ENCODE measurements at regions not wholly inside any gene's neighbourhood (a gene's known extent, or its start where the extent isn't known, plus 50 kb on each side); places are given as distances from the start of the nearest gene placed in this dataset.

DNA sequence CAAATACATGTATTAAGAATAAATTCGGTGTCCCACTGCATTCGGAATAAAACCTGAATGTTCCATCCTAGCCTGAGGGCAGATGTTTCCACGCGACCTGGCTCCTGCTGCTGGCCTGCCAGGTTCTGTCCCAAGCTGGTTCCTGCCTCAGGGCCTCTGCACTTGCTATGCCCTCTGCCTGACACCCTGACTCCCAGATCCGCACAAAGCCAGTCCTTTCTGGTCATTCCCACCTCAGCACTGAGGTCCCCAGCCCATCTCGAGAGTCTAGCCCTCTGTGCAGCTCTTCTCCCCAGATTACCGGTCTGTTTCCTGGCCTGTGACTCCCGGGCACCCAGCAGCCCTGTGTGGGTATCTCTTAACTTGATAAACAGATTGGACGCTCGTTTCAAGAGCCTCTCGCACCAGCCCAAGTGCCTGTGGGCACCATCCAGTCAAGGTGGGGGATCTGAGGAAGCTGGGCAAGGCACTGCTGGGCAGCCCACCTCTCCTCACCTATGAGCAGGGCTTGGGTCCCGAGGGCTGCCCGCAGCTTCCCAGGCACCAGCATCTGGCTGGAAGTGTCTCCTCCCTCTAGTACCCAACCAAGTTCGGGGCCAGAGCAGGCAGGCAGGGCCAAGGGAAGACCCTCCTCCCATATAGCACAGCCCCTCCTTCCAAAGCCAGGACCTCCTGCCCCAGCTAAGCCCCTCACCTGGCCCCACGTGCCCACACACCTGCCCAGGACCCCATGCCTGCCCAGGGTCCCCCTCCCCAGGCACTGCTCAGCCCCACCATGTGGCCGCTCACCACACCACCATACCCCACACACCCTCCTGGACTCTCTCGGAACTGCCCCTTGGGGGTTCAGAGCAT, 132.2 kb downstream of the NCOR2 start:
- Mint-ChIP-seq H3K27ac (ENCODE audit: unreplicated experiment) (no peak overlapping the region), H3K9me3 (no peaks in the 10 kb centered on the region), H3K4me3 (peak overlapping the region; percentile 72), H3K36me3 (ENCODE audit: low read depth) (peaks cover 17% of the 10 kb centered on the region), H3K27me3 (ENCODE audit: low read depth) (peaks cover 14% of the 10 kb centered on the region), H3K4me1 (peaks cover 21% of the 10 kb centered on the region)
- DNase-seq (ENCODE audit: low read depth, low spot score) = no peak
- TF ChIP-seq, protein P1, sequence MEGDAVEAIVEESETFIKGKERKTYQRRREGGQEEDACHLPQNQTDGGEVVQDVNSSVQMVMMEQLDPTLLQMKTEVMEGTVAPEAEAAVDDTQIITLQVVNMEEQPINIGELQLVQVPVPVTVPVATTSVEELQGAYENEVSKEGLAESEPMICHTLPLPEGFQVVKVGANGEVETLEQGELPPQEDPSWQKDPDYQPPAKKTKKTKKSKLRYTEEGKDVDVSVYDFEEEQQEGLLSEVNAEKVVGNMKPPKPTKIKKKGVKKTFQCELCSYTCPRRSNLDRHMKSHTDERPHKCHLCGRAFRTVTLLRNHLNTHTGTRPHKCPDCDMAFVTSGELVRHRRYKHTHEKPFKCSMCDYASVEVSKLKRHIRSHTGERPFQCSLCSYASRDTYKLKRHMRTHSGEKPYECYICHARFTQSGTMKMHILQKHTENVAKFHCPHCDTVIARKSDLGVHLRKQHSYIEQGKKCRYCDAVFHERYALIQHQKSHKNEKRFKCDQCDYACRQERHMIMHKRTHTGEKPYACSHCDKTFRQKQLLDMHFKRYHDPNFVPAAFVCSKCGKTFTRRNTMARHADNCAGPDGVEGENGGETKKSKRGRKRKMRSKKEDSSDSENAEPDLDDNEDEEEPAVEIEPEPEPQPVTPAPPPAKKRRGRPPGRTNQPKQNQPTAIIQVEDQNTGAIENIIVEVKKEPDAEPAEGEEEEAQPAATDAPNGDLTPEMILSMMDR (conservative IDR thresholded peaks at IDR 0.05) = no peak

DNA sequence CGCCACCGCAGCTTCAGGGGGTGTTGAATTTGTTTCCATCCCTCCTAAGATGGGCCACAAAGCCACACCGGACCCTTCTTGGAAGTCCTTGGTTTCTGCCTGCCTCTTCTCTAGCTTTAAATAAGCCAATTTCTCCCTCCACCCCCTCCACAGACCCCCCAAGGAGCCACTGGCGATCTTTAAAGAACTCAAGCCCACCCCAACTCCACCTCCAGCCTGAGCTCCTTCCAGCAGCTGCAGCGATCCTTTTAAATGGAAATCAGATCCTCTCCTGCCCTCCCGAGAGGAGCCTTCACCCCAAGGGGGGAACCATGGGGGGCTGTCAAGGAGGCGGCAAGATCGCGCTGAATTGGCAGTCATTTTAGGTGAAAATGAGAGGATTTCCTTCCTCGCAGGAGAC, 133.1 kb downstream of the NCOR2 start:
- DNase-seq (ENCODE audit: low read depth, low spot score) = no peak
- H3K9me3 Mint-ChIP-seq = no peaks in the 10 kb centered on the region
- H3K4me1 Mint-ChIP-seq = peaks cover 21% of the 10 kb centered on the region
- peaks cover 14% of the 10 kb centered on the region for H3K27me3 Mint-ChIP-seq (ENCODE audit: low read depth)
- peak overlapping the region; percentile 57 for H3K27ac Mint-ChIP-seq (ENCODE audit: unreplicated experiment)
- TF ChIP-seq, protein P1 (conservative IDR thresholded peaks at IDR 0.05) = no peak
- H3K36me3 Mint-ChIP-seq (ENCODE audit: low read depth) = peaks cover 17% of the 10 kb centered on the region
- H3K4me3 Mint-ChIP-seq = peak overlapping the region; percentile 67

DNA sequence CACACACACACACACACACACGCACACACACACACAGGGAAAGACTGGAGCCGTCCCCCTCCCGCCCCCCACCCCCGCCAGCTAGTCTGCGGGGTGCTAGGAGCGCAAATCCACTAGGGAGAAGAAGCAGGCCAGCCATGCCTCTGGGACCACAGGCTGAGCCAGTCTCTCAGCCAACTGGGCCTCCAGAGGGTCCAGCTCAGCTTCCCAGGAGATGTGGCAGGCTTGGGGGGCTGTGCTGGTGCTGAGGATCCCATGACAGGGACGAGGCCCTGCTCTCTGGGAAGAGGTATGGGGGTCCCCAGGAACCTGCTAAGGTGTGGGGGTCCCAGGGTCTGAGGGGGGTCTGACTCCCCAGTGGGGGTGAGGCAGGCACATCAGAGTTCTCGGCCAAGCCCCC, 133.5 kb downstream of the NCOR2 start:
- Mint-ChIP-seq H3K27me3 (ENCODE audit: low read depth) (peaks cover 14% of the 10 kb centered on the region), H3K4me1 (peaks cover 21% of the 10 kb centered on the region), H3K27ac (ENCODE audit: unreplicated experiment) (no peak overlapping the region), H3K4me3 (no peak overlapping the region), H3K36me3 (ENCODE audit: low read depth) (peaks cover 17% of the 10 kb centered on the region), H3K9me3 (no peaks in the 10 kb centered on the region)
- TF ChIP-seq, protein P1 (conservative IDR thresholded peaks at IDR 0.05) = no peak
- DNase-seq (ENCODE audit: low read depth, low spot score) = no peak

DNA sequence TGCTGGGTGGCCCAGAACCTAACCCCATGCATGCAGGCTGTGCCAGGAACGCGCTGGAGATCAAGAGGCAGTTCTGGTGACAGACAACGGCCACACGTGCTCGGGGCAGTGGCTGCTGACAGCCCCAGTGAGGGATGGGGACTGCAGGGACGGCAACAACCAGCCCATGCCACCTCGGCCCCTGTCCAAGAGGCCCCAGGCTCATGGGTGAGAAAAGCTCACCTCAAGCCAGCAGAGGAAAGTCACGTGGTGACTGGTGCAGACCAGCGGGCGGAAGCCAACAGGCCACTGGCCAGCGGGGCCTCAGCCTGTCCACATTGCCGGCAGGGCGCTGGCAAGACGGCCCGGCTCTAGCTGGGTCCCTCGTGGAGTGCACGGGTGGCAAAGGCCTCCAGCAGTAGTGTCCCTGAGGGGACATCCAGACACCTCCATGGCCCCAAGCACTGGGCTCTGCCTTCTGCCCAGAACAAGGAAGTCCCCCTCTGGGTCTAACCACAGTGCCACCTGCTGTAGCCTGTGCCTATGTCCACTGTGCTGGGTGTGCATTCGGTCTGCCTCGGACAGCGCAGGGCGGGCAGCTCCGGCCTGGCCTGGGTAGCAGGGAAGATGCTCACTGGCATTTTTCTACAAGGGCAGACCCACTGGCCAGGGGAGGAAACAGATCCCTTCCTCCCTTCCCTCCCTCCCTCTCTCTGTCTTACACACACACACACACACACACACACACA, 134.1 kb downstream of the NCOR2 start:
- peaks cover 17% of the 10 kb centered on the region for H3K36me3 Mint-ChIP-seq (ENCODE audit: low read depth)
- H3K4me1 Mint-ChIP-seq = peaks cover 26% of the 10 kb centered on the region
- TF ChIP-seq, protein P1 (conservative IDR thresholded peaks at IDR 0.05) = no peak
- DNase-seq (ENCODE audit: low read depth, low spot score) = no peak
- no peaks in the 10 kb centered on the region for H3K9me3 Mint-ChIP-seq
- H3K4me3 Mint-ChIP-seq = no peak overlapping the region
- no peak overlapping the region for H3K27ac Mint-ChIP-seq (ENCODE audit: unreplicated experiment)
- H3K27me3 Mint-ChIP-seq (ENCODE audit: low read depth) = peaks cover 14% of the 10 kb centered on the region

DNA sequence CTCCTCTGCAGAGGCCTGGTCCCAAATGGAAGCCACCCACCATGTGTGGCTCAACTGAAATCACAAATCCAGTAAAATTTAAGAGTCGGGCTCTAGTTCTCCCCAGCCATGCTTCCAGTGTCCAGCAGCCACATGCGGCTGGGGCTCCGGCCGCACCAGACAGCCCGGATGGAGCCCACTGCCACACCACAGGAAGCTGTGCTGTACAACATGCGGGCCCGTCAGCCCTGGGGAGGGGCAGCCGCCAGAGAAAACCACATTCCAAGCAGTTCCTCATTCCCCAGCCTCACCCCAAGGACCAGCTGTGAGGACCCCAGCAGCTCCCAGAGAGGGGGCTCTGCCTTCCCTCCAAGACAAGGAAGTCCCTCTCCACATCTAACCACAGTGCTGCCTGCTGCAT, 135.0 kb downstream of the NCOR2 start:
- no peaks in the 10 kb centered on the region for H3K9me3 Mint-ChIP-seq
- peaks cover 35% of the 10 kb centered on the region for H3K4me1 Mint-ChIP-seq
- peaks cover 8% of the 10 kb centered on the region for H3K27me3 Mint-ChIP-seq (ENCODE audit: low read depth)
- no peak for DNase-seq (ENCODE audit: low read depth, low spot score)
- TF ChIP-seq, protein P1 (conservative IDR thresholded peaks at IDR 0.05) = no peak
- H3K27ac Mint-ChIP-seq (ENCODE audit: unreplicated experiment) = no peak overlapping the region
- H3K36me3 Mint-ChIP-seq (ENCODE audit: low read depth) = peaks cover 13% of the 10 kb centered on the region
- no peak overlapping the region for H3K4me3 Mint-ChIP-seq

Data from neural crest cell (in vitro differentiated cells).